Right lobe of liver (tissue), 4 donors: ENCODE measurements at regions not wholly inside any gene's neighbourhood (a gene's known extent, or its start where the extent isn't known, plus 50 kb on each side); places are given as distances from the start of the nearest gene placed in this dataset.

Source experiments
- POLR2A ChIP-seq: fragments of 450-650 bp; IDR thresholded peaks from one replicate; pipeline ENCODE4 v1.6.1; 2017; ENCODE audit warnings: antibody characterized with exemption, mild to moderate bottlenecking
- TF ChIP-seq, protein P1 (sequence below), 4 donors: fragments of 200-600 bp in 3 of 4; fragments of 450-650 bp in 1 of 4; IDR thresholded peaks; one replicate each; pipeline versions ENCODE4 v1.5.1 to v1.8.0; 2016 to 2022; ENCODE audit warnings: antibody characterized with exemption in 4 of 4, mild to moderate bottlenecking in 2 of 4
- donor health status: DM: no; HTN: no; CAD: no.
- donor health status: DM: no; HTN: no; CAD: no.
- donor health status: DM: no; HTN: yes; CAD: no.

DNA sequence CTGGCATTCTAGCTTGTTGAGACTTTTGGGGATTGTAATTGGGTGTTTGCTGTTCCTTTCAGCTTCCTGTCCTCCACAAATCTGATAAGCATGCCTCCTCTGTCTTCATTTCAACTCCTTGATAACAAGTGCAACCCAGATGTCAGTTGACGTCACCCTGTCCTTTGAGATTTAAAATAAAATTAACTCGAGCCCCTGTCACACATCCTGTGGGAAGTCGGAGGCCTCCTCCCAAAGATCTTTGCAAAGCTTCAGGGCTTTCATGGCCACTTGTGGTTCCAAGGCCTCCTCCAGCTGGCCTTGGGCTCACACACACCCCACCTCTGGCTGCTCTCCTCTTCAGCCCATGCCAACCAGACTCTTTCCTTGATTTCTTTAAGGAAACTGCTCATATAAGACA lies 69.9 kb upstream of the ITGA6 start:
- TF ChIP-seq, protein P1, sequence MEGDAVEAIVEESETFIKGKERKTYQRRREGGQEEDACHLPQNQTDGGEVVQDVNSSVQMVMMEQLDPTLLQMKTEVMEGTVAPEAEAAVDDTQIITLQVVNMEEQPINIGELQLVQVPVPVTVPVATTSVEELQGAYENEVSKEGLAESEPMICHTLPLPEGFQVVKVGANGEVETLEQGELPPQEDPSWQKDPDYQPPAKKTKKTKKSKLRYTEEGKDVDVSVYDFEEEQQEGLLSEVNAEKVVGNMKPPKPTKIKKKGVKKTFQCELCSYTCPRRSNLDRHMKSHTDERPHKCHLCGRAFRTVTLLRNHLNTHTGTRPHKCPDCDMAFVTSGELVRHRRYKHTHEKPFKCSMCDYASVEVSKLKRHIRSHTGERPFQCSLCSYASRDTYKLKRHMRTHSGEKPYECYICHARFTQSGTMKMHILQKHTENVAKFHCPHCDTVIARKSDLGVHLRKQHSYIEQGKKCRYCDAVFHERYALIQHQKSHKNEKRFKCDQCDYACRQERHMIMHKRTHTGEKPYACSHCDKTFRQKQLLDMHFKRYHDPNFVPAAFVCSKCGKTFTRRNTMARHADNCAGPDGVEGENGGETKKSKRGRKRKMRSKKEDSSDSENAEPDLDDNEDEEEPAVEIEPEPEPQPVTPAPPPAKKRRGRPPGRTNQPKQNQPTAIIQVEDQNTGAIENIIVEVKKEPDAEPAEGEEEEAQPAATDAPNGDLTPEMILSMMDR (IDR thresholded peaks at IDR 0.05), result no peak
- no peak for TF ChIP-seq POLR2A
